HG02870 (cell line): ENCODE measurements at regions not wholly inside any gene's neighbourhood (a gene's known extent, or its start where the extent isn't known, plus 50 kb on each side); places are given as distances from the start of the nearest gene placed in this dataset.

Source experiments
- ATAC-seq: cut with Tn5 transposase; IDR thresholded peaks from one replicate; pipeline ENCODE4 v1.9.1; 2021; ENCODE audit warnings: mild to moderate bottlenecking, moderate library complexity; ENCODE audit not compliant: unreplicated experiment

GRCh38 chr16:80198311-80199299 is 342.2 kb upstream of the DYNLRB2 start:
- ATAC-seq: no peak

- ATAC-seq: peak; percentile 51
Observed at GRCh38 chr16:80197741-80198201, 343.0 kb upstream of the DYNLRB2 start.

GRCh38 chr16:80191928-80192327 is 348.9 kb upstream of the DYNLRB2 start:
- ATAC-seq: no peak

GRCh38 chr16:80189476-80190175 is 351.2 kb upstream of the DYNLRB2 start:
- no peak for ATAC-seq

- ATAC-seq: no peak
Observed at GRCh38 chr16:80176114-80176513, 364.7 kb upstream of the DYNLRB2 start.

GRCh38 chr16:80175011-80175410 is 365.8 kb upstream of the DYNLRB2 start:
- ATAC-seq: no peak

GRCh38 chr16:80174416-80174815 is 366.4 kb upstream of the DYNLRB2 start:
- no peak for ATAC-seq

GRCh38 chr16:80171746-80172145 is 369.0 kb upstream of the DYNLRB2 start:
- ATAC-seq: no peak

- no peak for ATAC-seq
Observed at GRCh38 chr16:80171199-80171598, 369.6 kb upstream of the DYNLRB2 start.

- ATAC-seq: no peak
Observed at GRCh38 chr16:80167657-80168390, 373.0 kb upstream of the DYNLRB2 start.

- ATAC-seq: no peak
Observed at GRCh38 chr16:80166082-80166481, 374.7 kb upstream of the DYNLRB2 start.

- no peak for ATAC-seq
Observed at GRCh38 chr16:80164966-80165550, 375.7 kb upstream of the DYNLRB2 start.

GRCh38 chr16:80163339-80163738 is 377.5 kb upstream of the DYNLRB2 start:
- ATAC-seq: no peak

GRCh38 chr16:80161799-80162739 is 378.7 kb upstream of the DYNLRB2 start:
- no peak for ATAC-seq

GRCh38 chr16:80158766-80159165 is 382.0 kb upstream of the DYNLRB2 start:
- ATAC-seq: no peak

GRCh38 chr16:80151722-80152111 is 389.1 kb upstream of the DYNLRB2 start:
- no peak for ATAC-seq

- ATAC-seq: no peak
Observed at GRCh38 chr16:80150978-80151721, 389.6 kb upstream of the DYNLRB2 start.

GRCh38 chr16:80148826-80149225 is 392.0 kb upstream of the DYNLRB2 start:
- no peak for ATAC-seq
